ENCODE measurements at regions not wholly inside any gene's neighbourhood (a gene's known extent, or its start where the extent isn't known, plus 50 kb on each side); places are given as distances from the start of the nearest gene placed in this dataset.

GRCh38 chr20:56173438-56173837 lies 75.1 kb upstream of the MC3R start:
- no peak overlapping the region for H3K27ac ChIP-seq (ENCODE audit: low read depth, low read length)
- DNase-seq (ENCODE audit: insufficient read length, low spot score, missing footprints) = no peak
- no peaks in the 10 kb centered on the region for H3K27me3 ChIP-seq (ENCODE audit: insufficient read depth, low read length)
- peaks cover 1% of the 10 kb centered on the region for H3K9me3 ChIP-seq (ENCODE audit: low read depth, low read length)
- no peak overlapping the region for H3K4me3 ChIP-seq (ENCODE audit: insufficient read depth, low read length)
- no peaks in the 10 kb centered on the region for H3K36me3 ChIP-seq (ENCODE audit: insufficient read depth, low read length)
- H3K79me2 ChIP-seq (ENCODE audit: insufficient read depth, low read length) = no peaks in the 10 kb centered on the region
- H3K4me1 ChIP-seq (ENCODE audit: insufficient read depth, low read length) = no peaks in the 10 kb centered on the region
- H3K4me2 ChIP-seq (ENCODE audit: insufficient read depth, low read length) = no peak overlapping the region
- no peak for TF ChIP-seq CTCF (IDR thresholded peaks at IDR 0.05; ENCODE audit: extremely low read depth, low read depth, low read length)
- no peaks in the 10 kb centered on the region for H4K20me1 ChIP-seq (ENCODE audit: insufficient read depth, low read length)
- no peak overlapping the region for H2AFZ ChIP-seq (ENCODE audit: low read length)

- Histone ChIP-seq H3K27ac (ENCODE audit: low read depth, low read length) (no peak overlapping the region), H4K20me1 (ENCODE audit: insufficient read depth, low read length) (no peaks in the 10 kb centered on the region), H3K4me2 (ENCODE audit: insufficient read depth, low read length) (no peak overlapping the region), H3K4me1 (ENCODE audit: insufficient read depth, low read length) (no peaks in the 10 kb centered on the region), H2AFZ (ENCODE audit: low read length) (no peak overlapping the region), H3K79me2 (ENCODE audit: insufficient read depth, low read length) (no peaks in the 10 kb centered on the region), H3K4me3 (ENCODE audit: insufficient read depth, low read length) (no peak overlapping the region), H3K9me3 (ENCODE audit: low read depth, low read length) (peaks cover 2% of the 10 kb centered on the region), H3K36me3 (ENCODE audit: insufficient read depth, low read length) (no peaks in the 10 kb centered on the region), H3K27me3 (ENCODE audit: insufficient read depth, low read length) (no peaks in the 10 kb centered on the region)
- TF ChIP-seq CTCF (IDR thresholded peaks at IDR 0.05; ENCODE audit: extremely low read depth, low read depth, low read length) = no peak
- no peak for DNase-seq (ENCODE audit: insufficient read length, low spot score, missing footprints)
Observed at GRCh38 chr20:56174416-56174815, 74.1 kb upstream of the MC3R start.

GRCh38 chr20:56175884-56176283 lies 72.6 kb upstream of the MC3R start:
- H3K4me1 ChIP-seq (ENCODE audit: insufficient read depth, low read length) = no peaks in the 10 kb centered on the region
- TF ChIP-seq CTCF (IDR thresholded peaks at IDR 0.05; ENCODE audit: extremely low read depth, low read depth, low read length) = no peak

GRCh38 chr20:56178219-56178618 lies 70.3 kb upstream of the MC3R start:
- Histone ChIP-seq H2AFZ (ENCODE audit: low read length) (no peak overlapping the region), H3K27me3 (ENCODE audit: insufficient read depth, low read length) (no peaks in the 10 kb centered on the region), H3K4me2 (ENCODE audit: insufficient read depth, low read length) (no peak overlapping the region), H3K27ac (ENCODE audit: low read depth, low read length) (no peak overlapping the region), H3K79me2 (ENCODE audit: insufficient read depth, low read length) (no peaks in the 10 kb centered on the region), H3K36me3 (ENCODE audit: insufficient read depth, low read length) (no peaks in the 10 kb centered on the region), H3K4me3 (ENCODE audit: insufficient read depth, low read length) (no peak overlapping the region), H3K9me3 (ENCODE audit: low read depth, low read length) (peaks cover 2% of the 10 kb centered on the region), H3K4me1 (ENCODE audit: insufficient read depth, low read length) (no peaks in the 10 kb centered on the region), H4K20me1 (ENCODE audit: insufficient read depth, low read length) (no peaks in the 10 kb centered on the region)
- TF ChIP-seq CTCF (IDR thresholded peaks at IDR 0.05; ENCODE audit: extremely low read depth, low read depth, low read length) = no peak
- no peak for DNase-seq (ENCODE audit: insufficient read length, low spot score, missing footprints)

More at GRCh38 chr20:56175884-56176283, 72.6 kb upstream of the MC3R start:
- Histone ChIP-seq H3K27me3 (ENCODE audit: insufficient read depth, low read length) (no peaks in the 10 kb centered on the region), H3K27ac (ENCODE audit: low read depth, low read length) (no peak overlapping the region), H3K9me3 (ENCODE audit: low read depth, low read length) (peaks cover 2% of the 10 kb centered on the region), H4K20me1 (ENCODE audit: insufficient read depth, low read length) (no peaks in the 10 kb centered on the region), H3K4me2 (ENCODE audit: insufficient read depth, low read length) (no peak overlapping the region), H3K4me3 (ENCODE audit: insufficient read depth, low read length) (no peak overlapping the region), H3K36me3 (ENCODE audit: insufficient read depth, low read length) (no peaks in the 10 kb centered on the region), H2AFZ (ENCODE audit: low read length) (no peak overlapping the region), H3K79me2 (ENCODE audit: insufficient read depth, low read length) (no peaks in the 10 kb centered on the region)
- no peak for DNase-seq (ENCODE audit: insufficient read length, low spot score, missing footprints)

Measured in osteoblast (primary cell).